DMS 273 (cell line): ENCODE measurements at regions not wholly inside any gene's neighbourhood (a gene's known extent, or its start where the extent isn't known, plus 50 kb on each side); places are given as distances from the start of the nearest gene placed in this dataset.

Source experiments
- DNase-seq: peaks from one replicate; lab custom pipeline; 2025; ENCODE audit not compliant: unreplicated experiment; lab: John Stamatoyannopoulos, UW

- peak; percentile 70 for DNase-seq
These were observed 417.7 kb upstream of the KAZN start for GRCh38 chr1:14180738-14181137.

DNA sequence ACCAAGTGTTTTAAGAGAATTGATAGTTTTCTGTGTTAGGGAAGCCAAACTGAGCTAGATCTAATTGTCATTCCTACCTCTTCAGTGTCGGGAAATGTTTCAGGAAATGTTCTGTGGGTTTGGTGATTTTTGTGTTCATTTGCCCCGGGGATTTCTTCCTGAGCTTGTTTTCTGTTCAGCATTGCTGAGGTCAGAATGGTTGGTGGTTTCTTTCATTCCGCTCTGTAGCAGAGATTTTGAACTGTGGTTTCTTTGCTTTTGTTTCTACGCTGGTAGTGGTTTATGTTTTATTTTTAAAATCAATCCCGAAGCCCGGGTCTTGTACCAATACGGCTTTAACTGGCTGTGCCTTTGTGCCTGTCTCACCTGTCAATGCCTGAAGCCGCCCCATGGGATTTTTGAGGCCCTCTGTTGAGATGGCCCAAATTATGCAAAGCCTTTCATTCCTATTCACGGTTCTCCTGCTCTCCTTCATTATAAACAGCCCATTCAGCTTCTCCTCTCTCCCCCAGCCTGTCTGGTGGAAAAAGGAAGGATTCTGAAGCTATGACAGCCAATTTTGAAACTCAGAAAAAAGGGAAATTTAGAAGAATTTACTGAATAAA, 417.2 kb upstream of the KAZN start:
- no peak for DNase-seq

- peak; percentile 37 for DNase-seq
These were observed 415.6 kb upstream of the KAZN start for GRCh38 chr1:14182856-14183255.

- no peak for DNase-seq
These were observed 415.2 kb upstream of the KAZN start for GRCh38 chr1:14183329-14183728.

DNA sequence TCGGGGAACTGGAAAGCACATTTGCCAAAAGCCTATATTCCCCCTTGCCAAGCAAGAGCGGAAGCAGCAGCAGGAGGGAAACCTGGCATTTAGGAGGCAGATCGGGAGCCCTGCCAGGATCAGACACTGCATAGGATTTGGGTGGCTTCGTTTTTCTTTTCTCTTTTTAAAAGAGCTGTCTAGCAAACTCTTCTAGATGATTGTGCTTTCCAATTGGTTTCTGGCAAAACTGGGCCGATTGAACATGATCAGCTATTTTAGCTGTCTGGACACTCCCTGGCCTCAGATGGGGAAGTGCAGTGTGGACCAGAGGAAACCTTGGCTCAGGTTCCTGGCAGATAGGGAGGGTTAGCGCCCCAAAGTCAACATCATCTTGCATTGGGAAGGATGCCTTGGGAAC, 414.0 kb upstream of the KAZN start:
- peak; percentile 79 for DNase-seq

DNA sequence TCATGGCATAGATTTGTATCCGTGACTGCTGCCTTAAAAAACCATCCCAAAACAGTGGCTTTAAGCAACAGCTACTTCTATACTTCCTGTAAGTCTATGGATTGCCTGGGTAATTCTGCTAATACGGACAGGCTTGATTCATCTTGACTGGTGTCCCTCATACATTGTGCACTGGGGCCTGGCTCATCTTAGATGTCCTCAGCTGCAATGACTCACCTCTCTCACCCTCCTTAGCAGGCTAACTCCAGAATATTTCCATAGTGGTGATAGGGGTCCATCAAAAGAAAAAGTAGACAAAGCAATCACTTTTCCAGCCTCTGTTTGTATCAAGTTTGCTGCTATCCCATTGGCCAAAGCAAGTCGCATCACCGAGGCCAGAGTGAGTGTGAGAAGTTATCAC, 409.1 kb upstream of the KAZN start:
- DNase-seq = no peak

DNA sequence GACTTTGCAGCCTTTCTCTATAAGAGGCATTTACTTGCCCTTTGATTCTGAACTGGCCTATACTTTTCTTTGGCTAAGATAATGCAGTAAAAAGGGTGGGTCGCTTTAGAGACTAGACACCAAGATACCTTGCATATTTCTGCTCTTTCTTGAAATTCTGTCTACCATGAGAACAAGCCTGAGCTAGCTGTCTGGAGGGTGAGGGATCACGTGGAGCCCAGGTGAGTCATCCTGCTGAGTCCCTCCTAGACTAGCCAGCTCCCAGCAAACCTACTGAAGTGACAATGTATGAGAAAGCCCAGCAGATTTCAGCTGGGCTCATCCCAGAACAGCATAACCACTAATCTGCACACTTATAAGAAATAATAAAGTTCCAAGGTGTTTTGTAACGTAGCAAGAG, 408.0 kb upstream of the KAZN start:
- no peak for DNase-seq

- DNase-seq = no peak
These were observed 404.0 kb upstream of the KAZN start for GRCh38 chr1:14194511-14194910.

DNA sequence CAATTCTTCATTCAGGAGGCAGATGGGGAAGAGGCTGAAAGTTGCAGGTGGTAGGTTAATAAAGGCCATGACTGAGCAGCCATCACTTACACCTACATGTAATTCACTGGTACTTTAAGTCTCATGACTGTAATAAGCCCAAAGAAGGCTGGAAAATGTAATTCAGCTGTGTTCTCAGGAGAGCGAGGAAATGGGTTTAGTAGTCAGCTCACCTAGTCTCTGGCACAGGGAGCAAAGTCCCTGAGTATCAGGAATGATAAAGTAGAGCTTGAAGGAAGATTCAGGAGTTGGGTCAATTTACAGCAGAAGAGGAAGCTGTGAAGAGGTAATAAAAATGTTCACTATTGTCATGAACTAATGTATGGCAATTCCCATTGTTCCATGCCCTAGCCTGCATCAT, 393.4 kb upstream of the KAZN start:
- DNase-seq = no peak

- no peak for DNase-seq
These were observed 383.3 kb upstream of the KAZN start for GRCh38 chr1:14215151-14215550.

- peak; percentile 6 for DNase-seq
These were observed 381.1 kb upstream of the KAZN start for GRCh38 chr1:14217384-14217783.

DNA sequence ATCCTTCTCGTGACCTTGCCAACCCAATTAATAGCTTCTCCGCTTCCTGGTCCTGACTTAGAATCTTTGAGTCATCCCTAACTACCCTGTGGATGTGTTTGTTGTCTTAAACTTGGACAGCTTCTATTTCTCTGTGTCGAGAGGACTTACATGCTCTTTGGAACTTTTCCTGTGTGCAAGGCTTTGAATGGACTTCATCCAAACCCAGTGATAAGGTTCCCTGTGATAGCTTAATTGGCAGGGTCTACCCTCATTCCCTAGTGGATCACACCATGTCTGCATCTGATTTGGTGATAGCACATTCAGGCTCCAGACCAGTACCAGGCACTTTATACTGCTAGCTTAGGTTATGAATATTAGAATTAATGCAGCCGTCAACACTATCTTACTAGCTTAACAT, 378.2 kb upstream of the KAZN start:
- no peak for DNase-seq

DNA sequence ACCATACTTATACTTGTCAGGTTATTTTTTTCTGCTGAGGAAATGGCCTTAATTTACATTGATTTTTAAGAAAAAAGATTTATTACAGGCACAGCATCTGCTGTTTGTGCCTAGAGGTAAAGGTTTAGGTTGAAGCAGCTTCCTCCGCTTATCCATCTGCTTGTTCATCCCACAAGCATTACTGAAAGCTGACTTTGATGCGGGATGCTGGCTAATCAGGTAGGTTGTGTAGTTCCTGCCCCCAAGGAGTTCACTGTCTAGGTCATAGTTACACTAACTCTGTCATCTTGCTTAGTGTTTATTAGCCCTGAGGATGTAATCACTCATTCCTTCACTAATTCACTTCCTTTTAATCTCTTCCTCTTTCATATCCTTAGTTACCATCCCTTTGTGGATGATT, 377.7 kb upstream of the KAZN start:
- no peak for DNase-seq

DNA sequence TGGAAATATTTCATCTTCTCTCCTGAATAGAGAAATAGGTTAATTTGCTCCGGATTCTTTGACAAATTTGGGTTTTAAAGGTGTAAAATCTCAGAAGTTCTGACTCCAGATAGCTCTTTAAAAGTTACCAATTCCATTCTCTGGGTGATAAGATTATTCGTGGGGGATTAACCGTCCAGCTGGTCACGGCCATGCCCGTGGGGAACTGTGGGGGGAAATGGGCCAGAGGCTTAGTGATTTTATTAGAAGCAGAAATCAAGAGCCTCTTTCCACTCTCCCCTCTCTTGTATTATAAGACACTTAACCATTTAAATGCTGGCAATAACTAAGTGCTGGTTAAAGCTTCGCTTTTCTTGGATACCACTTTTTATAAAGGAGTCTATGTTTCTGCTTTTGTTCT, 376.4 kb upstream of the KAZN start:
- DNase-seq = no peak

DNA sequence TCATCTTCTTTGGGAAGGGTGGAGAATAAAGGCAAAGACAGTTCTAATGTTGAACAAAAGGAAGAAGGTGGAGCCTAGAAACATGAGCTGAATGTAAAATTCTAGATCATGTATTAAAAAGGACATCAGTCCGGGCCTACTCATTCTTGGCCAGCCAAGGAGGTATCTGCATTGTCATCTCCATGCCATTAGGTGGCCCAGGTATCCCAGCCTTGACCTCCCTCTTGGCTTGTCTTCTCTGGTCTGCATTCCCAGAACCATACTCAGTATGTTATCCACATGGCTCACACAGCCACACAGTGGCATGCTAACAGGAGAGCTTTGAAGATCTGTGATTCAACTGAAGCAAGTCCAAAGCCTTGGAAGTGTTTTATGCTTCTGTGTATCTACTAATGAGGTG, 369.8 kb upstream of the KAZN start:
- no peak for DNase-seq

GRCh38 chr1:14233510-14233909, 365.0 kb upstream of the KAZN start:
- DNase-seq = no peak

DNA sequence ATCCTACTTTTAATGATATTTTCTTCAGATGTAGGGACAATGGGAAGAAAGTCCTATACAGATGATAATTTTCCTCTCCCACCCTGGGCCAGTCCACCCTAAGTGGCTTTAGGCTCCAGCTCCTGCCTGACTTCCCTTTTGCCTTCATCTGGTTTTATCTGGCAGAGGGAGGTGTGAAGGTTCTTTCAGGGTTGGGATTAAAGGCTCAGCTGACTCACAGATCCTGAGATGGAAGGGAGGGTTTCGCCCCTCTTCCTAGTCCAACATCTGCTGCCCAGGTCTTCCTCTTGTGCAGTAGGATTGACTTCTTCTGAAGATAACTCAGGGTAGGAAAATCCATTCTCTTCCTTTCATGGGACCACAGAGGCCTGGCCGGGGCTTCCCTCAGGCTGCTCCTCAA, 362.4 kb upstream of the KAZN start:
- no peak for DNase-seq

DNA sequence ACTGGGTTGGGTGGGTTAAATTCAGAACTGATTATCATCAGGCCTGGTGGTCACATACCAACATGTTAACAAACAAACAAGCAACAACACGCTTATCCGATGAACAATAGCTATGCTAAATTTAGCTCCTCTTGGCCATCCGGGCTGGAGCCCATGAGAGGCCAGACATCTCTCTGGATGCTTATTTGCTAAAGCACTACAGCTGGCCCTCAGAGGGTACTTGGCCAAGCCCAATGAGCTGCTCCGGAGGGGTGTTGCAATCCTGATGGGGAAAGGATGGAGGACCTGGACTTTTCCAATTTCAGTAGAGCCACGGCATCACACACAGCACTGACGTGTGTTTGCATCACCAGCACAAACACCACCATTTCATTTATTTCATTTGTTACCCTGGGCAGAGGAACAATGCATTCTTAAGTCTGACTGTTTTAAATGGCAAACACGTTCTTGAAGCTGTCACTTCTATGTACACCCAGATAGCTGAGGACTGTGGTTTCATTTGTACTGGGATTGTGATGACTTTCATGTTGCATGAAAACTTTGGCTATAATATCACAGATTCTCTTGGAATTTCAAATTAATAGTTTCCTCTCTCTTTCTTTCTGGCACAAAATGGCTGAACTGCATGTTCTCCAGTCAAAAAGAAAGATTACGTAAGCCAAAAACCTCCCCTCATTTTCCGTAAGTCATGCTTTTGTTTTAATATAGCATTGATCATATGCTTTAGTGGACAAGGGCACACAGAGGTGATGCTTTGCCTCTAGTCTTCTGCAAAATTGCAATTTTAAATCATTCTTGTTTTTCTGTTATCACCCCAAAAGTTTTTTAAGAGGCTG, 359.8 kb upstream of the KAZN start:
- DNase-seq = no peak

GRCh38 chr1:14240265-14240664, 358.2 kb upstream of the KAZN start:
- no peak for DNase-seq

DNA sequence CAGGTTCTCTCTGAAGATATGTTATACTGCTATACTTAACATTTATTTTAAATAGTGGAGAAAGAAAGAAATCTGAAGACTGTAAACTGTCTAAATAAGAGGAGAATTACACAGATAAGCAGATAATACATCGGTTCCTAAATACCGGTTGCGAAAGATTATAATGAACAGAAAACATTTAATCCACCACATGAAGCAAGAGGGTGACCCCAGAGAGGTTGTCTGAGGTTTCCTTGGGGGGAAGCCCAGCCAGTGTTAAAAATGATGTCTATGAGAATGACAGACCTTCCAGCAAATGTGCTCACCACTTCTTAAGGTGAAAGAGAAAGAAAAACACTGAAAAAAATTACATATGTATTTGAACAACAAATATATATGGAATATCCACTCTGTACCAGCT, 356.4 kb upstream of the KAZN start:
- DNase-seq = no peak

DNA sequence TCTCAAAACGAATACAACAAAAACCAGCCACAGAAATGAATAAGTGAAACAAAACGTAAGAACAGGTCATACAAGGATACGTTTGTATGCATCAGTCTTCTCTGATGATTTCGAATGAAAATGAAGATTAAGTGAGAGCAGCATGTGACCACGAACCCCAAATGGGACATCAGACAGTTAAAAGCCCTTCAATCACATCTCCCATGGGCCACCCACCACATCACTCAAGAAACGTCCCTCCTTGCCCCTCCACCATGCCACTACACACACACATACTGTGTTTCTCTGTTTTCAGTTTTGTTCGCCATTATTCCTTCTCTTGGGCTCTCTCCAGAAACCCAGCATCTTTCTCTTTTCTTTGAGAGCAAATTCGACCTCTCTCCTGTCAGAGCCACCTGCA, 355.6 kb upstream of the KAZN start:
- DNase-seq = no peak

- DNase-seq = peak; percentile 69
These were observed 352.5 kb upstream of the KAZN start for GRCh38 chr1:14245954-14246353.

DNA sequence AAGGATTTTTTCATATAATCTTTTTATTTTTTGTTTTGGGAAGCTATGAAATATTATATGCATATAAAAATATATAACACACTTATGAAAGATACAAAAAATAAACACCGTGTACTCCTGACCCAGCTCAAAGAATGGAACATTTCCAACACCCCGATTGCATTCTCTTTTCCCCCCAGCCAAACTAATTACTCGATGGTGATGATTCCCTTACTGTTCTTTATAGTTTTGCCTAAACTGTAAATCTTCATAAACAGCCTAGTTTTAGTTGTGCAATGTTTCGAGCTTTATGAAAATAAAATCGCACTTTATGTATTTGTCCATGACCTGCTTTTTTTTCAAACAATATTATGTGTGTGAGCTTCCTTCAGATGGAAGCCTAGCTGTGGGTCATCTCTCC, 352.0 kb upstream of the KAZN start:
- no peak for DNase-seq
